Neutrophil (primary cell): ENCODE measurements at regions not wholly inside any gene's neighbourhood (a gene's known extent, or its start where the extent isn't known, plus 50 kb on each side); places are given as distances from the start of the nearest gene placed in this dataset.

Experiments used
- H3K27ac ChIP-seq: fragments of 200-600 bp; sonication (generic); 2 replicates; pipeline ENCODE4 v1.5.1; 2016; ENCODE audit warnings: mild to moderate bottlenecking, moderate library complexity
- H3K27me3 ChIP-seq: fragments of 200-600 bp; sonication (generic); 2 replicates; pipeline ENCODE4 v1.6.0; 2016; ENCODE audit warnings: mild to moderate bottlenecking
- H3K36me3 ChIP-seq: fragments of 200-600 bp; sonication (generic); 2 replicates; pipeline ENCODE4 v1.5.1; 2017
- H3K4me1 ChIP-seq, 2 experiments: fragments of 200-600 bp in 1 of 2; sonication (generic) in 1 of 2; 1 replicate in 1 of 2; 2 replicates in 1 of 2; pipeline versions ENCODE4 v1.5.1 to v1.6.1; 2013 to 2016; ENCODE audit warnings: low read depth in 1 of 2, low read length in 1 of 2, mild to moderate bottlenecking in 1 of 2, moderate library complexity in 1 of 2; ENCODE audit not compliant: control insufficient read depth in 1 of 2, insufficient read depth in 1 of 2
- H3K4me3 ChIP-seq, 2 experiments: fragments of 200-600 bp in 1 of 2; sonication (generic) in 1 of 2; 1 replicate in 1 of 2; 2 replicates in 1 of 2; pipeline ENCODE4 v1.5.1; 2013 to 2016; ENCODE audit warnings: low read depth in 1 of 2, low read length in 1 of 2, mild to moderate bottlenecking in 1 of 2, moderate library complexity in 1 of 2
- H3K9me3 ChIP-seq: fragments of 200-600 bp; sonication (generic); 2 replicates; pipeline ENCODE4 v1.5.1; 2016
- TF ChIP-seq, protein P1 (sequence below): fragments of 200-600 bp; sonication (generic); IDR thresholded peaks from 2 replicates; pipeline ENCODE4 v1.5.1; 2016; ENCODE audit warnings: antibody characterized with exemption

- Histone ChIP-seq H3K4me1 (no peaks in the 10 kb centered on the region), H3K4me3 (no peak overlapping the region), H3K36me3 (no peaks in the 10 kb centered on the region), H3K9me3 (no peaks in the 10 kb centered on the region), H3K27ac (no peak overlapping the region), H3K27me3 (no peaks in the 10 kb centered on the region)
- TF ChIP-seq, protein P1, sequence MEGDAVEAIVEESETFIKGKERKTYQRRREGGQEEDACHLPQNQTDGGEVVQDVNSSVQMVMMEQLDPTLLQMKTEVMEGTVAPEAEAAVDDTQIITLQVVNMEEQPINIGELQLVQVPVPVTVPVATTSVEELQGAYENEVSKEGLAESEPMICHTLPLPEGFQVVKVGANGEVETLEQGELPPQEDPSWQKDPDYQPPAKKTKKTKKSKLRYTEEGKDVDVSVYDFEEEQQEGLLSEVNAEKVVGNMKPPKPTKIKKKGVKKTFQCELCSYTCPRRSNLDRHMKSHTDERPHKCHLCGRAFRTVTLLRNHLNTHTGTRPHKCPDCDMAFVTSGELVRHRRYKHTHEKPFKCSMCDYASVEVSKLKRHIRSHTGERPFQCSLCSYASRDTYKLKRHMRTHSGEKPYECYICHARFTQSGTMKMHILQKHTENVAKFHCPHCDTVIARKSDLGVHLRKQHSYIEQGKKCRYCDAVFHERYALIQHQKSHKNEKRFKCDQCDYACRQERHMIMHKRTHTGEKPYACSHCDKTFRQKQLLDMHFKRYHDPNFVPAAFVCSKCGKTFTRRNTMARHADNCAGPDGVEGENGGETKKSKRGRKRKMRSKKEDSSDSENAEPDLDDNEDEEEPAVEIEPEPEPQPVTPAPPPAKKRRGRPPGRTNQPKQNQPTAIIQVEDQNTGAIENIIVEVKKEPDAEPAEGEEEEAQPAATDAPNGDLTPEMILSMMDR, result no peak
Observed at GRCh38 chr15:69947394-69947793, 150.3 kb downstream of the TLE3 start.

- TF ChIP-seq, protein P1, result no peak
- Histone ChIP-seq H3K4me3 (no peak overlapping the region), H3K27me3 (no peaks in the 10 kb centered on the region), H3K4me1 (no peaks in the 10 kb centered on the region), H3K9me3 (no peaks in the 10 kb centered on the region), H3K36me3 (no peaks in the 10 kb centered on the region), H3K27ac (no peak overlapping the region)
Observed at GRCh38 chr15:69949485-69949884, 148.2 kb downstream of the TLE3 start.

DNA sequence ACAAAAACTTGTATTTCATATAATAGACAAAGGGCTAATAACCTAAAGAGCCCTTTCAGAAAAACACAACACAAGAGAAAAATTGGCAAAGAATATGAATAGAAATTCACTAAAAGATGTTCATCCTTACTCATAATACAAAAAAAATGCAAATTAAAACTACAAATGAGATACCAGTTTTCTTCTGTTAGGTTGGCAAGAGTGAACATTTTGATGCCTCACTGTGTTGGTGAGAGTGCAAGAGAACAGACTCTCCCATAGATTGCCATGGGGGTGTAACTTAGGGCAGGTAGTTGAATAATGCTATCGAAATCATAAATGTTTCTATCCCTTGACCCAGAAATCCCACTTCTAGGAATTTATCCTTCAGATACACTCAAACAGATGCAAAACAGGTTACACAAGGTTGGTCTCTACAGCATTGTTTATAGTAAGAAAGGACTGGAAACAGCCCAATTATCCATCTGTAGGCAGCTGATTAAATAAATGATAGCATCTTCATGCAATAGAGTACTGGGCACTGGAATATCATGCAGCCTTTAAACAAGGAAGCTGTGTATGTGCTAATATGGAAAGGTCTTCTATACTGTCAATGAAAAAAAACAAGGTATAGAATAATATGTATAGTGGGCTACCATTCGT is 146.3 kb downstream of the TLE3 start:
- Histone ChIP-seq H3K27ac (no peak overlapping the region), H3K9me3 (no peaks in the 10 kb centered on the region), H3K36me3 (no peaks in the 10 kb centered on the region), H3K27me3 (no peaks in the 10 kb centered on the region), H3K4me3 (no peak overlapping the region), H3K4me1 (peaks cover 14 to 17% of the 10 kb centered on the region in 2 experiments)
- TF ChIP-seq, protein P1, result no peak

DNA sequence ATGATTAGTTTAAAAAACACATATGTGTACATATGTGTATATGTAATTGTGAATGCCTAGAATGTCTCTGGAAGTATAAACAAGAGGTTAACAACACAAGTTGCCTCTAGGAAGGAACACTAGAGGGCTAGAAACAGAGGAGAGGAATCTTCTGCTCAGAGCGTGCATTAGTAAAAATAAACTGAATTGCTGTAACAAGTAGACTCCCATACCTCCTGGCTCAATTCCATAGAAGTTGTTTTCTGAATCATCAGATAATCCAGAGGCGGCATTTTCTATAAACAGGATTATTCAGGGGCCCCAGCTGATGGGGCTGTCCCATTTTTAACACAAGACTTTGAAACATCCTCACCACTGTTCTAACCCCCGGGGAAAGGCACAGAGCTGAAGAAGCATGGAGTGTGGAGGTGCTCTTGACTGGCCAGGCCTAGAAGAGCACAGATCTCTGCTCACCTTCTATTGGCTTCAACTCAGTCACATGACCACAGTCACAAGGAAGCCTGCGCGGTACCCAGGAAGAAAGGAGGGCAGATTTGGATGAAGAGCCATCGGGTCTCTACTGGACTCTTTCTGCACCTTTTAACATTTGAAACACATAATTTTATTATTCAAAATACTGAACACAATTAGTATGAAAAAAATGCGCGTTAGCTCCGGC is 145.7 kb downstream of the TLE3 start:
- Histone ChIP-seq H3K9me3 (no peaks in the 10 kb centered on the region), H3K36me3 (no peaks in the 10 kb centered on the region), H3K4me3 (no peak overlapping the region), H3K4me1 (peaks cover 20 to 24% of the 10 kb centered on the region in 2 experiments), H3K27ac (no peak overlapping the region), H3K27me3 (no peaks in the 10 kb centered on the region)
- TF ChIP-seq, protein P1, result no peak

- Histone ChIP-seq H3K4me1 (peaks cover 31 to 34% of the 10 kb centered on the region in 2 experiments), H3K27ac (no peak overlapping the region), H3K36me3 (no peaks in the 10 kb centered on the region), H3K9me3 (no peaks in the 10 kb centered on the region), H3K27me3 (no peaks in the 10 kb centered on the region), H3K4me3 (no peak overlapping the region)
- TF ChIP-seq, protein P1, result no peak
Observed at GRCh38 chr15:69953051-69953450, 144.7 kb downstream of the TLE3 start.
